ENCODE measurements at regions not wholly inside any gene's neighbourhood (a gene's known extent, or its start where the extent isn't known, plus 50 kb on each side); places are given as distances from the start of the nearest gene placed in this dataset.

GRCh38 chr1:99595441-99595840 lies 50.5 kb upstream of the PALMD start:
- Histone ChIP-seq H3K4me2 (ENCODE audit: low read depth, low read length, poor library complexity, severe bottlenecking) (no peak overlapping the region), H3K27me3 (ENCODE audit: insufficient read depth, low read length, poor library complexity, severe bottlenecking) (no peaks in the 10 kb centered on the region), H3K9ac (ENCODE audit: low read depth, low read length, poor library complexity, severe bottlenecking) (no peak overlapping the region), H3K9me3 (ENCODE audit: insufficient read depth, low read depth, low read length) (no peaks in the 10 kb centered on the region), H3K36me3 (ENCODE audit: insufficient read depth, low read length) (no peaks in the 10 kb centered on the region), H2AFZ (ENCODE audit: low read length) (no peak overlapping the region), H3K4me3 (ENCODE audit: low read length, poor library complexity, severe bottlenecking) (no peak overlapping the region), H4K20me1 (ENCODE audit: insufficient read depth, low read length, poor library complexity, severe bottlenecking) (no peaks in the 10 kb centered on the region), H3K9me2 (replicated peaks; ENCODE audit: low read depth, low read length) (no peaks in the 10 kb centered on the region), H3K4me1 (ENCODE audit: insufficient read depth, low read length, poor library complexity, severe bottlenecking) (peaks cover 4% of the 10 kb centered on the region), H3F3A (ENCODE audit: low read depth) (no peaks in the 10 kb centered on the region), H3K79me2 (ENCODE audit: insufficient read depth, low read length) (no peaks in the 10 kb centered on the region)
- no peak for TF ChIP-seq EZH2phosphoT487 (IDR thresholded peaks at IDR 0.05; ENCODE audit: borderline replicate concordance)
- no peak for TF ChIP-seq CTCF (conservative IDR thresholded peaks at IDR 0.05; ENCODE audit: low read length)
